ENCODE measurements at regions not wholly inside any gene's neighbourhood (a gene's known extent, or its start where the extent isn't known, plus 50 kb on each side); places are given as distances from the start of the nearest gene placed in this dataset.

DNA sequence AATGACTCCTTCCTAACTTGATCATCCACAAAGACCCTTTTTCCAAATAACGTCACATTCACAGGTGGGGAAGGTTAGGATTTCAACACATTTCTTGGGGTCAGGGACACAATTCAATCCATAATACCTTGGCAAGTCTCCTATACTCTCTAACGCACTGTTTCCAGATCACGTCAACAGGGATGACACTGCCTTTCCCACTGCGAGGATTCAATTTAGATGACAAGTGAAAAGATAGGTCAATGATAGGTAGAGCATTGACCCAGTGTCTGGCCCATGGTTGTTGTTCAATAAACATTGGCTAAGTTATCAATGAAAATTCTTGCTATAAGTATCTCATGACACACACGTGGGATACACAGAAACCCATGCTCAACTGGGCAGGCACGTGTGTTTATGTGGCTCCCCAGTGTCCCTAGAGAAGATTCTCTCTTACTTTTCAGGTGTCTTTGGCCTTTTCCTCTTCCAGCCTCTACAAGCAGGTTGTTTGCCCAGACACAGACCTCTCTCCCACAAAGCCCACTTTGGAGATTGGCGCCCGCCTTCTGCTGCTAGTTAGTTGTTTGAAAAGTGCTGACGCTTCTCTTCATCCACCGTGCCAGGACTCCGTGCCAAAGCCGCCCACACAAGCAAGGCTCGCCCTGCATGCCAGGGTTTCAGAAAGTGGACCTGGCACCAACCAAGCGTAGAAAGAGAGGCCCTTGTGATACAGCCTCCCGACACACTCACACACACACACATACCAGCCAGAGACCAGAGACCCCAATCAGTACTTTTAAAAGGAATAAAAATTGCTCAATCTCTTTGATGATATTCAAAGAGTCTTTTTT lies 594.5 kb downstream of the BNC2 start:
- Mint-ChIP-seq H3K36me3 (no peaks in the 10 kb centered on the region), H3K4me3 (no peak overlapping the region), H3K4me1 (no peaks in the 10 kb centered on the region), H3K27ac (no peak overlapping the region), H3K27me3 (no peaks in the 10 kb centered on the region), H3K9me3 (peaks cover 0 to 9% (median 3%) of the 10 kb centered on the region in 5 donors)
- Histone ChIP-seq H3K36me3 (ENCODE audit: insufficient read depth, low read length) (no peaks in the 10 kb centered on the region), H3K9me3 (ENCODE audit: low read length) (no peaks in the 10 kb centered on the region), H3K4me1 (ENCODE audit: insufficient read depth, low read length) (no peaks in the 10 kb centered on the region), H3K4me3 (ENCODE audit: low read length) (no peak overlapping the region), H3K27me3 (ENCODE audit: insufficient read depth, low read length, poor library complexity, severe bottlenecking) (no peaks in the 10 kb centered on the region), H3K27ac (ENCODE audit: low read depth, low read length) (no peak overlapping the region)
- no peak for DNase-seq
- CTCF ChIA-PET = no interaction called here
- POLR2A ChIA-PET = no interaction called here

DNA sequence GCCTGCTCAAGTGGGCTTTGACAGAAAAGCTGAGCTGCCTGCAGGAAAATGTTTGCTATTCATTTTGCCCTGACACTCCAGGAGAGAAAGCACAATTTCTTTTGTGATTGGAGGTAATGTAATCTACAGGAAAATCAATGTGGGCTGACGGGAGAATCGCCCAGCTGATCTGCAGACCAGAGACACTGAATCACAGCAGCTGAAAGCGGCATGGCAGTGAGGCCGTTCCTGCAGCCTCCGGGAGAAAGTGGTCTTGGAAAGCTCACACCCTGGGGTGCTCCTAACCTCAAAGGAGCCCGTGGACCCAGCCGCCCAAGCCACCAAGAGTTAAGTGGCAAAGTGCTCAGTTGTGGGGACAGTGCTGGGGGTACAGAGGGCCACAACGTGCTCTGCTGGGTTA lies 593.6 kb downstream of the BNC2 start:
- CTCF ChIA-PET = no interaction called here
- POLR2A ChIA-PET = no interaction called here
- H3K27me3 ChIP-seq (ENCODE audit: insufficient read depth, low read length, poor library complexity, severe bottlenecking) = no peaks in the 10 kb centered on the region
- DNase-seq = no peak
- peaks cover 0 to 9% (median 3%) of the 10 kb centered on the region in 5 donors for H3K9me3 Mint-ChIP-seq
- H3K27ac Mint-ChIP-seq = no peak overlapping the region
- no peaks in the 10 kb centered on the region for H3K27me3 Mint-ChIP-seq
- no peaks in the 10 kb centered on the region for H3K36me3 Mint-ChIP-seq
- H3K4me1 ChIP-seq (ENCODE audit: insufficient read depth, low read length) = no peaks in the 10 kb centered on the region
- H3K9me3 ChIP-seq (ENCODE audit: low read length) = no peaks in the 10 kb centered on the region
- H3K36me3 ChIP-seq (ENCODE audit: insufficient read depth, low read length) = no peaks in the 10 kb centered on the region
- H3K4me3 ChIP-seq (ENCODE audit: low read length) = no peak overlapping the region
- no peak overlapping the region for H3K27ac ChIP-seq (ENCODE audit: low read depth, low read length)
- H3K4me1 Mint-ChIP-seq = no peaks in the 10 kb centered on the region
- no peak overlapping the region for H3K4me3 Mint-ChIP-seq

DNA sequence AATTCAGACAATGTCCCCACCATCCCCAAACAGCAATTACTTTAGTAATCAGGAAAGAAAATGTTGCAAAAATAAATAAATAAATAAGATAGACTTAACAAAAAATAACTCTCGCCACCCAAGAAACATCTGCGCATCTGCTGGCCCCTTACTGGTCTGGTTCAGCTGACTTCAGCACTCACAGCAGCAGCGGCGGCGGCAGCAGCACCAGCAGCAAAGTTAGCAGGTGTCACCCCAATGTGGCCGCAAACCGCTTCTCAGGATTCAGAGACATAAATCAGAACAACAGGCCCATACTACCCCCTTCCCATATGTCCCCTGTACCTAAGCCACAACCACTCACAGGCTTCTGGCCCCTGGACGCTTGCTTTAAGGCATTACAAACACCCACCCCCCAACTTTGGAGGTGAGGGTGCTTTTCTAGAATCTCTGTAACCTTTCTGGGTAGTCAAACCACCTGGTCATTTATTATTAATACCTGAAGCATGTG lies 593.0 kb downstream of the BNC2 start:
- no peaks in the 10 kb centered on the region for H3K27me3 Mint-ChIP-seq
- no peak overlapping the region for H3K4me3 ChIP-seq (ENCODE audit: low read length)
- H3K4me1 ChIP-seq (ENCODE audit: insufficient read depth, low read length) = no peaks in the 10 kb centered on the region
- ChIA-PET CTCF (no interaction called here), POLR2A (no interaction called here)
- no peaks in the 10 kb centered on the region for H3K36me3 Mint-ChIP-seq
- no peaks in the 10 kb centered on the region for H3K27me3 ChIP-seq (ENCODE audit: insufficient read depth, low read length, poor library complexity, severe bottlenecking)
- peaks cover 0 to 11% (median 3%) of the 10 kb centered on the region in 5 donors for H3K9me3 Mint-ChIP-seq
- H3K27ac ChIP-seq (ENCODE audit: low read depth, low read length) = no peak overlapping the region
- H3K36me3 ChIP-seq (ENCODE audit: insufficient read depth, low read length) = no peaks in the 10 kb centered on the region
- no peak overlapping the region for H3K4me3 Mint-ChIP-seq
- DNase-seq = no peak
- H3K4me1 Mint-ChIP-seq = no peaks in the 10 kb centered on the region
- no peak overlapping the region for H3K27ac Mint-ChIP-seq
- H3K9me3 ChIP-seq (ENCODE audit: low read length) = no peaks in the 10 kb centered on the region

DNA sequence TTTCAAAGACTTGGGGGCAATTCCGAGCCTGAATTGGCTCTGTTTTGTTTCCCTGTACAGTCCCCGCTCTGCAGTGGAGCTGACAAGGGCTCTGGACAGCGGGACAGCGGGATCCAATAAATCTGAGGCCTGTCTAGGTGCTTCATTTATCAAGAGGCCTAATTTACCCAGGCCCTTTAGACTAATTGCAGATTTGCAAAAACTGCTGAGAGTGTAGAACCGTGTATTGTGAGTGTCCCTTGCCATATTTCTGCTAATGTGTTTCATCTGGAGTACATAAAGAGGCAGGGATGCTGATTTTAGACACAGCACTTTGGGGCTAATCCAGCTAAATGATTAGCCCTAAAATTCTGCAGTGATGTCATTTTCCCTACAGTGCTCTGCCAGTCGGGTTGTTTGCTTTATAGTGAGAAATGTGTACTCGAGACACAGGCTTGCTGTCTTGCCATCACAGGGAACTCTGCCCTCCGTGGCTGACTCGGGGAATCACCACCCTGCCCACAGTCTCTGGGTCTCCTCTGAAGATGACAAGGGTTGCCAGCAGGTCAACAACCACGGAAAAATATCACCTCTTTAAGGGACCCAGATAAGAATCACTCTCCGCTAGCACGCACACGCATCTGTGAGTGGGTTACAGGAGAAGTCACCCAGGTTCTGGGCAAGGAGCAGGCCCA lies 592.0 kb downstream of the BNC2 start:
- POLR2A ChIA-PET = no interaction called here
- DNase-seq = no peak
- H3K9me3 ChIP-seq (ENCODE audit: low read length) = no peaks in the 10 kb centered on the region

DNA sequence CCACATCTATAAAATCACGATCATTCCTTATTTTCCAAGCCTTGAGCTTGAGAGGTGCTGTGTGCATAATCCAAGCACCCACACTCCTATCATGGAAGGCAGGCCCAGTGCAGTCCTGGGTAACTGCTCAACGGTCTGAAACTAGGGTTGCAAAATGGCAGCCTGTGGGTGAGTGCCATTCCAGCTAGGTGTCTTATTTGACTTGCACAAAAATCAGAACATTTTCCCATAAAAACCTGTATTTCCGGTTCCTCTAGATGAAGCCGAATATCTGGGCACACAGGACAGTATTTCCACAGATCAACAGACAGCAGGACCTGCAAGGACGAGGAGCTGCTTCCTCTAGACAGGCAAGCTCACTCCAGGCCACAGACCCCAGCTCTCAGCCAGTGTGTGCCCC lies 588.8 kb downstream of the BNC2 start:
- no peaks in the 10 kb centered on the region for H3K36me3 Mint-ChIP-seq
- H3K4me3 Mint-ChIP-seq = no peak overlapping the region
- H3K27me3 Mint-ChIP-seq = no peaks in the 10 kb centered on the region
- CTCF ChIA-PET = no interaction called here
- no peaks in the 10 kb centered on the region for H3K4me1 Mint-ChIP-seq
- peaks cover 0 to 7% (median 2%) of the 10 kb centered on the region in 5 donors for H3K9me3 Mint-ChIP-seq
- no peak for DNase-seq
- H3K4me3 ChIP-seq (ENCODE audit: low read length) = no peak overlapping the region
- H3K27ac ChIP-seq (ENCODE audit: low read depth, low read length) = no peak overlapping the region
- POLR2A ChIA-PET = no interaction called here
- H3K36me3 ChIP-seq (ENCODE audit: insufficient read depth, low read length) = no peaks in the 10 kb centered on the region
- H3K27ac Mint-ChIP-seq = no peak overlapping the region
- no peaks in the 10 kb centered on the region for H3K9me3 ChIP-seq (ENCODE audit: low read length)
- no peaks in the 10 kb centered on the region for H3K4me1 ChIP-seq (ENCODE audit: insufficient read depth, low read length)
- H3K27me3 ChIP-seq (ENCODE audit: insufficient read depth, low read length, poor library complexity, severe bottlenecking) = no peaks in the 10 kb centered on the region

More for the DNA sequence above, 592.0 kb downstream of the BNC2 start:
- CTCF ChIA-PET = no interaction called here
- Mint-ChIP-seq H3K27me3 (no peaks in the 10 kb centered on the region), H3K4me1 (no peaks in the 10 kb centered on the region), H3K27ac (no peak overlapping the region), H3K9me3 (peaks cover 0 to 11% (median 3%) of the 10 kb centered on the region in 5 donors), H3K36me3 (no peaks in the 10 kb centered on the region), H3K4me3 (no peak overlapping the region)
- Histone ChIP-seq H3K36me3 (ENCODE audit: insufficient read depth, low read length) (no peaks in the 10 kb centered on the region), H3K27me3 (ENCODE audit: insufficient read depth, low read length, poor library complexity, severe bottlenecking) (no peaks in the 10 kb centered on the region), H3K4me3 (ENCODE audit: low read length) (no peak overlapping the region), H3K27ac (ENCODE audit: low read depth, low read length) (no peak overlapping the region), H3K4me1 (ENCODE audit: insufficient read depth, low read length) (no peaks in the 10 kb centered on the region)

DNA sequence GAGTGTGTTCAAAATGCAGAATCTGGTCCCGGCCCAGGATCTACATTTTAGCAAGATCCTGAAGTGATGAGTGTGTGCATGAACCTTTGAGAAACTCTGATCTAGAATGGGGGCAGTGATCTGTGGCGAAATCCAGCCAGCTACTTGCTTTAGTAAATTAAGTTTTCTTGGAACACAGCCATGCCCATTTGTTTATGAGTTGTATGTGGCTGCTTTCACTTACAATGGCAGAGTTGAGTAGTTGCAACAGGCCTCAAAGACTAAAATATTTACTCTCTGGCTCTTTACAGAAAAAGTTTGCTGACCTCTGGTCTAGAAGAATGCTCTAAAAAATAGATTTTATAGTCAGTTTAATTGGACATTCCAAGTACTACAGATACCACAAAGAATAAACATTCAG lies 588.3 kb downstream of the BNC2 start:
- DNase-seq = no peak
- Mint-ChIP-seq H3K27me3 (no peaks in the 10 kb centered on the region), H3K36me3 (no peaks in the 10 kb centered on the region), H3K4me1 (no peaks in the 10 kb centered on the region), H3K9me3 (peaks cover 0 to 5% (median 2%) of the 10 kb centered on the region in 5 donors), H3K4me3 (no peak overlapping the region), H3K27ac (no peak overlapping the region)
- no peaks in the 10 kb centered on the region for H3K4me1 ChIP-seq (ENCODE audit: insufficient read depth, low read length)
- ChIA-PET POLR2A (no interaction called here), CTCF (no interaction called here)
- H3K9me3 ChIP-seq (ENCODE audit: low read length) = no peaks in the 10 kb centered on the region
- no peak overlapping the region for H3K27ac ChIP-seq (ENCODE audit: low read depth, low read length)
- no peak overlapping the region for H3K4me3 ChIP-seq (ENCODE audit: low read length)
- no peaks in the 10 kb centered on the region for H3K36me3 ChIP-seq (ENCODE audit: insufficient read depth, low read length)
- H3K27me3 ChIP-seq (ENCODE audit: insufficient read depth, low read length, poor library complexity, severe bottlenecking) = no peaks in the 10 kb centered on the region

DNA sequence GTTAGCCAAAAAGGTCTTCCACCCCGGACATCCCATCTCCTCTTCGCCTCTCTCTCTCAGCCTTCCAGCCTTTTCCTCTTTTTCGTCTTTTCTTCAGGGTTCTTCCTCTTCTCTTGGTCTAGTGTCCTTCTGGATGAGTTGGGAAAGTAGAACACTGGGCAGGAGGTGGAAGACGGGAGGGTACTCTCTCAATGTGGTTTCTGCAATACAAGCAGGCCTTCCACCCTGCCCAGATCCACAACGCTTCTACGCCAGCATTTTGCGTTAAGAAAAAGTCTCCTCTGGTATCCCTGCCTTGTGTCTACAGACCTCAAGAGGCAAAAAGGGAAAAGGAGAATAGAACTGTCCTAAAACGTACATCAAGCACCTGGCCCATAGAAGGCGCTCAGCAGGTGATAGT lies 587.8 kb downstream of the BNC2 start:
- H3K27me3 Mint-ChIP-seq = no peaks in the 10 kb centered on the region
- Histone ChIP-seq H3K27ac (ENCODE audit: low read depth, low read length) (no peak overlapping the region), H3K4me3 (ENCODE audit: low read length) (no peak overlapping the region), H3K9me3 (ENCODE audit: low read length) (no peaks in the 10 kb centered on the region), H3K4me1 (ENCODE audit: insufficient read depth, low read length) (no peaks in the 10 kb centered on the region), H3K36me3 (ENCODE audit: insufficient read depth, low read length) (no peaks in the 10 kb centered on the region), H3K27me3 (ENCODE audit: insufficient read depth, low read length, poor library complexity, severe bottlenecking) (no peaks in the 10 kb centered on the region)
- peaks cover 0 to 5% (median 2%) of the 10 kb centered on the region in 5 donors for H3K9me3 Mint-ChIP-seq
- no peaks in the 10 kb centered on the region for H3K36me3 Mint-ChIP-seq
- no peak overlapping the region for H3K27ac Mint-ChIP-seq
- DNase-seq = no peak
- POLR2A ChIA-PET = no interaction called here
- CTCF ChIA-PET = no interaction called here
- no peak overlapping the region for H3K4me3 Mint-ChIP-seq
- H3K4me1 Mint-ChIP-seq = no peaks in the 10 kb centered on the region

DNA sequence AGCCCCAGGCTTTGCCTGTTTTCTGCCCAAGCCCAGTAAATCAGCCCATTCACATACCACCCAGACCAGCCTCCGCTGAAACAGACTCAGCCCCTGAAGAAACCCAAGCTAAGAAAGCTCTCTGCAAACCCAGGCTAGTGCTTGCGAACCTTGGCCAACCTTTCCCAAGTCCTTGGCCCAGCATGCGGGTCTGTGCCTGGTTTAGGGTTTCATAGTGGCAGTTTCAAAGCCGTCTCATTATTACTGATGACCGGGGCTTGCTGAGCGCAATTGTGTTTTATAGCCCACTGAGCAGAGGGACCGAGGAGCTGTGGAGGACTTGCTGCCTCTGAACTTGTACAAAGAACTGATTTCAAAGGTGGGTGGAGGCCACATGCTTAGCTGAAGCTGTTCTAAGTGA lies 584.3 kb downstream of the BNC2 start:
- H3K27me3 Mint-ChIP-seq = peaks cover 0 to 1% of the 10 kb centered on the region in 2 donors

More for the DNA sequence above, 584.3 kb downstream of the BNC2 start:
- Histone ChIP-seq H3K27me3 (ENCODE audit: insufficient read depth, low read length, poor library complexity, severe bottlenecking) (no peaks in the 10 kb centered on the region), H3K4me1 (ENCODE audit: insufficient read depth, low read length) (no peaks in the 10 kb centered on the region), H3K27ac (ENCODE audit: low read depth, low read length) (no peak overlapping the region), H3K9me3 (ENCODE audit: low read length) (no peaks in the 10 kb centered on the region), H3K4me3 (ENCODE audit: low read length) (no peak overlapping the region), H3K36me3 (ENCODE audit: insufficient read depth, low read length) (no peaks in the 10 kb centered on the region)
- no peak for DNase-seq
- no peaks in the 10 kb centered on the region for H3K4me1 Mint-ChIP-seq
- POLR2A ChIA-PET = no interaction called here
- CTCF ChIA-PET = no interaction called here
- peaks cover 0 to 5% (median 2%) of the 10 kb centered on the region in 5 donors for H3K9me3 Mint-ChIP-seq
- H3K4me3 Mint-ChIP-seq = no peak overlapping the region
- no peak overlapping the region for H3K27ac Mint-ChIP-seq
- H3K36me3 Mint-ChIP-seq = no peaks in the 10 kb centered on the region

Data from CD8-positive, alpha-beta memory T cell (primary cell).